Neuronal stem cell (in vitro differentiated cells): ENCODE measurements at regions not wholly inside any gene's neighbourhood (a gene's known extent, or its start where the extent isn't known, plus 50 kb on each side); places are given as distances from the start of the nearest gene placed in this dataset.
"Not testable (repeated sequence)": the region's sequence is repeated elsewhere in the genome, so short reads cannot be mapped to it uniquely, and the experiment has no call there.

Source experiments
- DNase-seq: peaks from one replicate; pipeline ENCODE4 v3.0.0-alpha.2; 2013; ENCODE audit warnings: low spot score
- H2AFZ ChIP-seq: one replicate; pipeline ENCODE4 v1.6.1; 2013; ENCODE audit warnings: mild to moderate bottlenecking, low read length, inconsistent platforms
- H2AK5ac ChIP-seq: 2 replicates; pipeline ENCODE4 v1.6.1; 2013; ENCODE audit warnings: low read depth, mild to moderate bottlenecking, inconsistent platforms, low read length, moderate library complexity, mixed read lengths
- H2BK120ac ChIP-seq: 2 replicates; pipeline ENCODE4 v1.6.1; 2013; ENCODE audit warnings: low read depth, mild to moderate bottlenecking, inconsistent platforms, low read length, moderate library complexity, mixed read lengths
- H2BK12ac ChIP-seq: one replicate; pipeline ENCODE4 v1.6.1; 2013; ENCODE audit warnings: low read length, inconsistent platforms
- H2BK15ac ChIP-seq: 2 replicates; pipeline ENCODE4 v1.6.1; 2013; ENCODE audit warnings: mild to moderate bottlenecking, low read length, inconsistent platforms, mixed read lengths
- H2BK5ac ChIP-seq: one replicate; pipeline ENCODE4 v1.6.1; 2013; ENCODE audit warnings: inconsistent platforms, mild to moderate bottlenecking, low read length, moderate library complexity
- H3K14ac ChIP-seq: one replicate; pipeline ENCODE4 v1.6.1; 2013; ENCODE audit warnings: low read length, inconsistent platforms
- H3K18ac ChIP-seq: 2 replicates; pipeline ENCODE4 v1.6.1; 2013; ENCODE audit warnings: low read length, inconsistent platforms
- H3K23ac ChIP-seq: 2 replicates; pipeline ENCODE4 v1.6.1; 2013; ENCODE audit warnings: low read depth, mild to moderate bottlenecking, mixed read lengths, low read length, inconsistent platforms; ENCODE audit not compliant: poor library complexity
- H3K27ac ChIP-seq: replicated peaks from 3 replicates; pipeline ENCODE4 v1.5.1; 2013; ENCODE audit warnings: low read length, inconsistent platforms
- H3K27me3 ChIP-seq, 3 experiments: 2 replicates each; pipeline ENCODE4 v1.6.1; 2013; ENCODE audit warnings: low read length in 3 of 3, mild to moderate bottlenecking in 2 of 3, inconsistent platforms in 1 of 3, low read depth in 1 of 3, mixed read lengths in 1 of 3, moderate library complexity in 1 of 3; ENCODE audit not compliant: control insufficient read depth in 3 of 3, insufficient read depth in 3 of 3
- H3K36me3 ChIP-seq, 2 donors: replicated peaks in 1 of 2; 2 replicates each; pipeline ENCODE4 v1.6.1; 2013; ENCODE audit warnings: low read length in 2 of 2; ENCODE audit not compliant: control insufficient read depth in 2 of 2, insufficient read depth in 2 of 2
- H3K4ac ChIP-seq: 2 replicates; pipeline ENCODE4 v1.6.1; 2013; ENCODE audit warnings: inconsistent platforms, mild to moderate bottlenecking, low read length, moderate library complexity
- H3K4me1 ChIP-seq, 2 donors: 1 replicate in 1 of 2; 2 replicates in 1 of 2; pipeline ENCODE4 v1.6.1; 2013; ENCODE audit warnings: low read length in 2 of 2, low read depth in 1 of 2; ENCODE audit not compliant: control insufficient read depth in 2 of 2, insufficient read depth in 1 of 2
- H3K4me2 ChIP-seq: one replicate; pipeline ENCODE4 v1.6.1; 2013; ENCODE audit warnings: mild to moderate bottlenecking, low read length, inconsistent platforms; ENCODE audit not compliant: insufficient read depth, poor library complexity, severe bottlenecking
- H3K4me3 ChIP-seq, 2 donors: 2 replicates each; pipeline ENCODE4 v1.5.1; 2013; ENCODE audit warnings: low read length in 2 of 2, mild to moderate bottlenecking in 2 of 2, inconsistent platforms in 1 of 2, moderate library complexity in 1 of 2
- H3K79me1 ChIP-seq: one replicate; pipeline ENCODE4 v1.6.1; 2013; ENCODE audit warnings: low read depth, mild to moderate bottlenecking, inconsistent platforms, low read length, moderate library complexity
- H3K9ac ChIP-seq: one replicate; pipeline ENCODE4 v1.6.1; 2013; ENCODE audit warnings: mild to moderate bottlenecking, low read depth, low read length, inconsistent platforms; ENCODE audit not compliant: poor library complexity
- H3K9me3 ChIP-seq, 2 donors: replicated peaks in 1 of 2; 2 replicates each; pipeline versions ENCODE3 to v1.6.1; 2013; ENCODE audit warnings: low read length in 2 of 2, mild to moderate bottlenecking in 2 of 2, inconsistent platforms in 1 of 2, low read depth in 1 of 2, mixed read lengths in 1 of 2, moderate library complexity in 1 of 2; ENCODE audit not compliant: control insufficient read depth in 2 of 2, insufficient read depth in 1 of 2
- H4K8ac ChIP-seq: one replicate; pipeline ENCODE4 v1.6.1; 2013; ENCODE audit warnings: low read depth, mild to moderate bottlenecking, inconsistent platforms, low read length, moderate library complexity
- H4K91ac ChIP-seq: one replicate; pipeline ENCODE4 v1.6.1; 2013; ENCODE audit warnings: low read length, low read depth, mild to moderate bottlenecking, inconsistent platforms; ENCODE audit not compliant: poor library complexity
- WGBS, 2 donors: extraction: QIAGEN DNeasy Blood & Tissue Kit; methylation state at CpG; one replicate each; pipeline ENCODE4 v1.1.7; 2013; ENCODE audit warnings: missing lambda C conversion rate in 2 of 2, mixed read lengths in 1 of 2; ENCODE audit not compliant: insufficient read length in 2 of 2, insufficient replicate concordance in 1 of 2; ENCODE audit errors: extremely low coverage in 2 of 2; 5-methylcytosine and 5-hydroxymethylcytosine counted together

- not testable (repeated sequence) for H2AK5ac ChIP-seq, H3K18ac ChIP-seq, H3K9ac ChIP-seq, H3K4me1 ChIP-seq, H3K36me3 ChIP-seq, H3K14ac ChIP-seq, H3K79me1 ChIP-seq, H3K4ac ChIP-seq, H3K9me3 ChIP-seq, H3K27ac ChIP-seq, H3K4me2 ChIP-seq, H2BK12ac ChIP-seq, H3K4me3 ChIP-seq, H2BK5ac ChIP-seq, H2AFZ ChIP-seq, H2BK15ac ChIP-seq, DNase-seq, H4K91ac ChIP-seq, H3K23ac ChIP-seq, H4K8ac ChIP-seq, H2BK120ac ChIP-seq, H3K27me3 ChIP-seq
- no CpG with 5 or more reads among the region's 1 CpG for WGBS, 2 donors
Measured at GRCh38 chr7:103227787-103228186, 69.4 kb upstream of the PMPCB start.

GRCh38 chr7:103225798-103226197, 71.4 kb upstream of the PMPCB start:
- H2BK5ac ChIP-seq, H2BK120ac ChIP-seq, H3K79me1 ChIP-seq, H3K36me3 ChIP-seq, H3K4me3 ChIP-seq, H3K14ac ChIP-seq, H3K27me3 ChIP-seq, H3K4ac ChIP-seq, H3K23ac ChIP-seq, H2BK12ac ChIP-seq, H2AK5ac ChIP-seq, H3K18ac ChIP-seq, H3K4me2 ChIP-seq, H4K91ac ChIP-seq, H2BK15ac ChIP-seq, H3K4me1 ChIP-seq, H3K9ac ChIP-seq, H4K8ac ChIP-seq, H3K27ac ChIP-seq, H2AFZ ChIP-seq, H3K9me3 ChIP-seq, DNase-seq: not testable (repeated sequence)
- no CpG with 5 or more reads among the region's 1 CpG for WGBS, 2 donors

- H3K27ac ChIP-seq, H3K27me3 ChIP-seq, H4K8ac ChIP-seq, H2BK15ac ChIP-seq, H2BK12ac ChIP-seq, H3K4ac ChIP-seq, H3K18ac ChIP-seq, H3K4me3 ChIP-seq, H2AFZ ChIP-seq, H3K4me1 ChIP-seq, H2BK5ac ChIP-seq, H3K14ac ChIP-seq, H3K23ac ChIP-seq, H3K79me1 ChIP-seq, H3K9ac ChIP-seq, H3K36me3 ChIP-seq, H3K4me2 ChIP-seq, DNase-seq, H3K9me3 ChIP-seq, H4K91ac ChIP-seq, H2BK120ac ChIP-seq, H2AK5ac ChIP-seq: not testable (repeated sequence)
- no CpG with 5 or more reads among the region's 3 CpGs for WGBS, 2 donors
Measured at GRCh38 chr7:103223065-103223464, 74.2 kb upstream of the NAPEPLD start.

- not testable (repeated sequence) for H2BK12ac ChIP-seq, H4K91ac ChIP-seq, H2BK120ac ChIP-seq, H3K27me3 ChIP-seq, H3K4me1 ChIP-seq, H3K9ac ChIP-seq, H2AK5ac ChIP-seq, H2BK5ac ChIP-seq, H3K36me3 ChIP-seq, DNase-seq, H3K9me3 ChIP-seq, H2BK15ac ChIP-seq, H3K27ac ChIP-seq, H3K23ac ChIP-seq, H3K79me1 ChIP-seq, H3K4me3 ChIP-seq, H3K14ac ChIP-seq, H4K8ac ChIP-seq, H3K4me2 ChIP-seq, H3K18ac ChIP-seq, H3K4ac ChIP-seq
- no CpG with 5 or more reads among the region's 6 CpGs for WGBS, 2 donors
- peak overlapping the region; percentile 51 for H2AFZ ChIP-seq
Measured at GRCh38 chr7:103211049-103211448, 62.1 kb upstream of the NAPEPLD start.
